K562 (cell line): ENCODE measurements at regions not wholly inside any gene's neighbourhood (a gene's known extent, or its start where the extent isn't known, plus 50 kb on each side); places are given as distances from the start of the nearest gene placed in this dataset.

Experiments used
- ATAC-seq: fragments of 200-7000 bp; cut with Tn5 transposase; 3 replicates; pipeline ENCODE4 v1.9.1; 2020; ENCODE audit warnings: moderate library complexity
- BruUV-seq: library from RNA; stranded (reverse); fragments of 400-500 nt; replicated peaks from 2 replicates; lab custom pipeline; 2021; lab: Mats Ljungman, UMichigan
- CTCF ChIA-PET: fragments of 300-600 bp; formaldehyde crosslinking; extraction: SDS; loops from one replicate; lab custom pipeline; 2021; ENCODE audit warnings: low intra/inter-chr PET ratio; lab: Yijun Ruan, JAX
- POLR2A ChIA-PET: fragments of 300-600, 350-650 bp; sonication (Branson Sonifier 250); formaldehyde crosslinking; extraction: SDS; loops from one replicate; lab custom pipeline; 2021; ENCODE audit warnings: antibody characterized with exemption, inconsistent platforms; lab: Yijun Ruan, JAX
- DNase-seq, 4 experiments: peaks; one replicate each; pipeline versions ENCODE4 v3.0.0 to v3.0.0-alpha.2; 2011 to 2018; ENCODE audit warnings: low spot score in 3 of 4, mixed read lengths in 3 of 4; ENCODE audit errors: extremely low read depth in 1 of 4
- FAIRE-seq: peaks from 2 replicates; lab custom pipeline; 2011; peaks lifted over from hg19 to GRCh38; lab: Jason Lieb, UNC
- H2AFZ ChIP-seq: 2 replicates; pipeline ENCODE4 v1.6.0; 2011; ENCODE audit warnings: low read depth, low read length, control low read depth, inconsistent platforms
- H3K27ac ChIP-seq: fragments of 200-600 bp; 3 replicates; pipeline ENCODE4 v1.8.0; 2011; ENCODE audit warnings: low read depth, mild to moderate bottlenecking, control low read depth, inconsistent platforms, low read length, moderate library complexity, mixed read lengths; ENCODE audit errors: extremely low read depth
- H3K27me3 ChIP-seq, 2 experiments: fragments of 300-600 bp in 1 of 2; 2 replicates in 1 of 2; 3 replicates in 1 of 2; pipeline versions ENCODE4 v1.6.0 to v1.8.0; 2011; ENCODE audit warnings: inconsistent platforms in 2 of 2, low read length in 2 of 2, mild to moderate bottlenecking in 1 of 2, mixed read lengths in 1 of 2, moderate library complexity in 1 of 2; ENCODE audit not compliant: control insufficient read depth in 2 of 2, insufficient read depth in 2 of 2
- H3K36me3 ChIP-seq: fragments of 300-600 bp; 3 replicates; pipeline ENCODE4 v1.8.0; 2011; ENCODE audit warnings: mild to moderate bottlenecking, low read length, inconsistent platforms; ENCODE audit not compliant: control insufficient read depth, insufficient read depth
- H3K4me1 ChIP-seq, 2 experiments: fragments of 200-600 bp in 1 of 2; replicated peaks in 1 of 2; 2 replicates in 1 of 2; 3 replicates in 1 of 2; pipeline versions ENCODE4 v1.5.1 to v1.8.0; 2011; ENCODE audit warnings: inconsistent platforms in 2 of 2, low read length in 2 of 2, mild to moderate bottlenecking in 1 of 2, mixed read lengths in 1 of 2, moderate library complexity in 1 of 2; ENCODE audit not compliant: control insufficient read depth in 2 of 2, insufficient read depth in 2 of 2
- H3K4me2 ChIP-seq: 2 replicates; pipeline ENCODE4 v1.6.1; 2011; ENCODE audit warnings: low read length, control low read depth, inconsistent platforms, mixed read lengths; ENCODE audit not compliant: insufficient read depth
- H3K4me3 ChIP-seq: fragments of 200-600 bp; sonication (generic), shearing (Covaris generic); 2 replicates; pipeline ENCODE4 v1.5.1; 2016; ENCODE audit warnings: control low read depth, inconsistent platforms
- H3K79me2 ChIP-seq: fragments of 200-600 bp; 3 replicates; pipeline ENCODE4 v1.8.0; 2011; ENCODE audit warnings: low read length, inconsistent platforms; ENCODE audit not compliant: control insufficient read depth, insufficient read depth
- H3K9ac ChIP-seq, 2 experiments: 2 replicates each; pipeline versions ENCODE4 v1.6.0 to v1.6.1; 2011; ENCODE audit warnings: low read depth in 2 of 2, low read length in 2 of 2, control low read depth in 1 of 2, inconsistent platforms in 1 of 2, mild to moderate bottlenecking in 1 of 2, mixed read lengths in 1 of 2; ENCODE audit not compliant: insufficient read depth in 1 of 2
- H3K9me1 ChIP-seq: one replicate; pipeline ENCODE4 v1.6.0; 2011; ENCODE audit warnings: inconsistent platforms, mild to moderate bottlenecking, low read length, moderate library complexity; ENCODE audit not compliant: control insufficient read depth, insufficient read depth
- H3K9me3 ChIP-seq: replicated peaks from 2 replicates; pipeline ENCODE4 v1.5.1; 2011; ENCODE audit warnings: low read depth, low read length, inconsistent platforms; ENCODE audit not compliant: control insufficient read depth, insufficient read depth
- H4K20me1 ChIP-seq: replicated peaks from 2 replicates; pipeline ENCODE4 v1.6.1; 2011; ENCODE audit warnings: low read length, inconsistent platforms, mixed read lengths; ENCODE audit not compliant: control insufficient read depth, insufficient read depth
- E2F3 ChIP-seq: fragments of 250-450 bp; sonication (Bioruptor Pico); IDR thresholded peaks from 2 replicates; pipeline ENCODE4 v1.4.0; 2020; ENCODE audit warnings: mild to moderate bottlenecking
- KAT7 ChIP-seq: sonication (generic); formaldehyde crosslinking; IDR thresholded peaks from 2 replicates; pipeline ENCODE4 v1.8.0; 2022; ENCODE audit warnings: missing genetic modification reagents, mild to moderate bottlenecking, borderline replicate concordance
- MEIS2 ChIP-seq: fragments of 450-650 bp; IDR thresholded peaks from 2 replicates; pipeline ENCODE4 v1.6.1; 2014; ENCODE audit warnings: mild to moderate bottlenecking; ENCODE audit not compliant: partially characterized antibody
- MLX ChIP-seq, 2 experiments: fragments of 450-650 bp in 1 of 2; sonication (generic) in 1 of 2; formaldehyde crosslinking; conservative IDR thresholded peaks; 2 replicates each; pipeline versions ENCODE4 v1.4.0 to v1.8.1; 2020 to 2022; ENCODE audit warnings: mild to moderate bottlenecking in 1 of 2, missing genetic modification reagents in 1 of 2
- MTA1 ChIP-seq: fragments of 450-650 bp; IDR thresholded peaks from 2 replicates; pipeline ENCODE4 v1.6.1; 2017; ENCODE audit warnings: borderline replicate concordance
- RBM14 ChIP-seq: fragments of 200-400 bp; formaldehyde crosslinking; IDR thresholded peaks from 2 replicates; pipeline ENCODE4 v1.6.1; 2018; ENCODE audit warnings: low read depth, mild to moderate bottlenecking, low read length, moderate library complexity, borderline replicate concordance; ENCODE audit not compliant: insufficient read depth
- TARDBP ChIP-seq: fragments of 450-650 bp; IDR thresholded peaks from 2 replicates; pipeline ENCODE4 v1.6.1; 2016
- WGBS: fragments of 100-300 bp; shearing (Covaris generic); methylation state at CpG from one replicate; pipeline ENCODE4 v1.1.6; 2016; ENCODE audit warnings: low coverage, mixed read lengths; ENCODE audit not compliant: insufficient coverage; ENCODE audit errors: missing lambda C conversion rate; 5-methylcytosine and 5-hydroxymethylcytosine counted together
- in situ Hi-C: fragments of 300-500 bp; cut with MboI; formaldehyde crosslinking; loops from 4 replicates; pipeline ENCODE4 v1.15.0; 2018; ENCODE audit warnings: inconsistent platforms, mixed read lengths
- intact Hi-C: fragments of 100-400 bp; cut with micrococcal nuclease; formaldehyde crosslinking; loops from 2 replicates; pipeline ENCODE4 v1.14.2; 2022
- TF ChIP-seq, protein P1 (sequence below): fragments of 150-350 bp; conservative IDR thresholded peaks from 2 replicates; pipeline ENCODE4 v1.6.1; 2014; ENCODE audit warnings: low read length
- TF ChIP-seq, protein P2 (sequence below): fragments of 450-650 bp; IDR thresholded peaks from 2 replicates; pipeline ENCODE4 v1.6.1; 2017; ENCODE audit warnings: antibody characterized with exemption
- TF ChIP-seq, protein P3 (sequence below): sonication (generic); formaldehyde crosslinking; IDR thresholded peaks from 2 replicates; pipeline ENCODE4 v1.9.0; 2022; ENCODE audit warnings: mild to moderate bottlenecking, missing genetic modification reagents

DNA sequence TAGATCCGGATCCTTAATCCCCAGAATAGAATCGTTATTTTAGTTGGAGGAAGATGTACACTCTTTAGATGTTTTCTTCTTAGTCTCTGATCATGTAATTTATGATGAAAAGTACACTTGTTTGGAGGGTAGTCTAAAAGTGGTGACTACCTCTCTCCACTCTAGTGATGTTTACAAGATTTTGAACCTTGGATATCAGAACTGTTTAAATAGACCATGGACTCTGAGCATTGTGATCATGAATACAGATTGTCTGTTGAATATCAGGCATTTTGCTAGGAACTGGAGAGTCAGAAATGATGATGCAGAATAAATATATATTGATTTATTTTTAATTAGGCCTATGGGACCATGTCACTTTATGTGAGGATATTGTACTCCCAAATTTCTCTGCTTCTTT, 706.3 kb upstream of the WWC1 start:
- TF ChIP-seq RBM14, result no peak
- no peak for TF ChIP-seq E2F3 (CRISPR knock-in tag)
- no peak for TF ChIP-seq MTA1
- TF ChIP-seq MEIS2, result no peak
- TF ChIP-seq, protein P1, sequence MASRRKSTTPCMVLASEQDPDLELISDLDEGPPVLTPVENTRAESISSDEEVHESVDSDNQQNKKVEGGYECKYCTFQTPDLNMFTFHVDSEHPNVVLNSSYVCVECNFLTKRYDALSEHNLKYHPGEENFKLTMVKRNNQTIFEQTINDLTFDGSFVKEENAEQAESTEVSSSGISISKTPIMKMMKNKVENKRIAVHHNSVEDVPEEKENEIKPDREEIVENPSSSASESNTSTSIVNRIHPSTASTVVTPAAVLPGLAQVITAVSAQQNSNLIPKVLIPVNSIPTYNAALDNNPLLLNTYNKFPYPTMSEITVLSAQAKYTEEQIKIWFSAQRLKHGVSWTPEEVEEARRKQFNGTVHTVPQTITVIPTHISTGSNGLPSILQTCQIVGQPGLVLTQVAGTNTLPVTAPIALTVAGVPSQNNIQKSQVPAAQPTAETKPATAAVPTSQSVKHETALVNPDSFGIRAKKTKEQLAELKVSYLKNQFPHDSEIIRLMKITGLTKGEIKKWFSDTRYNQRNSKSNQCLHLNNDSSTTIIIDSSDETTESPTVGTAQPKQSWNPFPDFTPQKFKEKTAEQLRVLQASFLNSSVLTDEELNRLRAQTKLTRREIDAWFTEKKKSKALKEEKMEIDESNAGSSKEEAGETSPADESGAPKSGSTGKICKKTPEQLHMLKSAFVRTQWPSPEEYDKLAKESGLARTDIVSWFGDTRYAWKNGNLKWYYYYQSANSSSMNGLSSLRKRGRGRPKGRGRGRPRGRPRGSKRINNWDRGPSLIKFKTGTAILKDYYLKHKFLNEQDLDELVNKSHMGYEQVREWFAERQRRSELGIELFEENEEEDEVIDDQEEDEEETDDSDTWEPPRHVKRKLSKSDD, result no peak
- no peak for TF ChIP-seq KAT7
- TF ChIP-seq, protein P2, sequence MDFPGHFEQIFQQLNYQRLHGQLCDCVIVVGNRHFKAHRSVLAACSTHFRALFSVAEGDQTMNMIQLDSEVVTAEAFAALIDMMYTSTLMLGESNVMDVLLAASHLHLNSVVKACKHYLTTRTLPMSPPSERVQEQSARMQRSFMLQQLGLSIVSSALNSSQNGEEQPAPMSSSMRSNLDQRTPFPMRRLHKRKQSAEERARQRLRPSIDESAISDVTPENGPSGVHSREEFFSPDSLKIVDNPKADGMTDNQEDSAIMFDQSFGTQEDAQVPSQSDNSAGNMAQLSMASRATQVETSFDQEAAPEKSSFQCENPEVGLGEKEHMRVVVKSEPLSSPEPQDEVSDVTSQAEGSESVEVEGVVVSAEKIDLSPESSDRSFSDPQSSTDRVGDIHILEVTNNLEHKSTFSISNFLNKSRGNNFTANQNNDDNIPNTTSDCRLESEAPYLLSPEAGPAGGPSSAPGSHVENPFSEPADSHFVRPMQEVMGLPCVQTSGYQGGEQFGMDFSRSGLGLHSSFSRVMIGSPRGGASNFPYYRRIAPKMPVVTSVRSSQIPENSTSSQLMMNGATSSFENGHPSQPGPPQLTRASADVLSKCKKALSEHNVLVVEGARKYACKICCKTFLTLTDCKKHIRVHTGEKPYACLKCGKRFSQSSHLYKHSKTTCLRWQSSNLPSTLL, result no peak
- no peak for TF ChIP-seq TARDBP
- TF ChIP-seq, protein P3, sequence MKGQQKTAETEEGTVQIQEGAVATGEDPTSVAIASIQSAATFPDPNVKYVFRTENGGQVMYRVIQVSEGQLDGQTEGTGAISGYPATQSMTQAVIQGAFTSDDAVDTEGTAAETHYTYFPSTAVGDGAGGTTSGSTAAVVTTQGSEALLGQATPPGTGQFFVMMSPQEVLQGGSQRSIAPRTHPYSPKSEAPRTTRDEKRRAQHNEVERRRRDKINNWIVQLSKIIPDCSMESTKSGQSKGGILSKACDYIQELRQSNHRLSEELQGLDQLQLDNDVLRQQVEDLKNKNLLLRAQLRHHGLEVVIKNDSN, result no peak
- TF ChIP-seq MLX (CRISPR knock-in tag; conservative IDR thresholded peaks at IDR 0.05), result no peak
- intact Hi-C loops, result no loop called here
- H3K4me2 ChIP-seq, result no peak overlapping the region
- ATAC-seq, result no peak
- no peak overlapping the region for H3K27ac ChIP-seq
- no peak overlapping the region for H3K9ac ChIP-seq
- H3K9me3 ChIP-seq, result no peaks in the 10 kb centered on the region
- H4K20me1 ChIP-seq, result no peaks in the 10 kb centered on the region
- no peaks in the 10 kb centered on the region for H3K9me1 ChIP-seq
- POLR2A ChIA-PET, result no interaction called here
- no peaks in the 10 kb centered on the region for H3K79me2 ChIP-seq
- H3K27me3 ChIP-seq, result no peaks in the 10 kb centered on the region
- no peak overlapping the region for H2AFZ ChIP-seq
- no peak for FAIRE-seq
- in situ Hi-C loops, result no loop called here
- H3K4me1 ChIP-seq, result no peaks in the 10 kb centered on the region
- H3K36me3 ChIP-seq, result no peaks in the 10 kb centered on the region
- WGBS, result 0% methylated on average over 2 of the region's 2 CpGs
- H3K4me3 ChIP-seq, result no peak overlapping the region
- no TSS peak for BruUV-seq
- CTCF ChIA-PET, result no interaction called here
- DNase-seq, result no peak
